H9 (cell line): ENCODE measurements at regions not wholly inside any gene's neighbourhood (a gene's known extent, or its start where the extent isn't known, plus 50 kb on each side); places are given as distances from the start of the nearest gene placed in this dataset.
"Not testable (repeated sequence)": the region's sequence is repeated elsewhere in the genome, so short reads cannot be mapped to it uniquely, and the experiment has no call there.

ENCODE experiments used
- DNase-seq: peaks from one replicate; pipeline ENCODE4 v3.0.0-alpha.2; 2017
- H2AFZ ChIP-seq: one replicate; pipeline ENCODE4 v1.6.1; 2013; ENCODE audit warnings: mild to moderate bottlenecking, low read length, control low read depth, moderate library complexity
- H2AK5ac ChIP-seq: 2 replicates; pipeline ENCODE4 v1.6.1; 2013; ENCODE audit warnings: low read length, control low read depth, mixed read lengths; ENCODE audit not compliant: insufficient read length
- H2BK120ac ChIP-seq: one replicate; pipeline ENCODE4 v1.6.1; 2013; ENCODE audit warnings: low read depth, mild to moderate bottlenecking, low read length, control low read depth, inconsistent platforms; ENCODE audit not compliant: poor library complexity, severe bottlenecking
- H2BK12ac ChIP-seq: 2 replicates; pipeline ENCODE4 v1.6.1; 2013; ENCODE audit warnings: low read length, control low read depth, mixed read lengths, low read depth; ENCODE audit not compliant: insufficient read length
- H2BK15ac ChIP-seq: 2 replicates; pipeline ENCODE4 v1.6.1; 2013; ENCODE audit warnings: low read depth, low read length, control low read depth
- H2BK20ac ChIP-seq: one replicate; pipeline ENCODE4 v1.6.1; 2013; ENCODE audit warnings: low read depth, mild to moderate bottlenecking, low read length, control low read depth, inconsistent platforms; ENCODE audit not compliant: poor library complexity, severe bottlenecking
- H2BK5ac ChIP-seq: 2 replicates; pipeline ENCODE4 v1.6.1; 2013; ENCODE audit warnings: low read length, control low read depth, mixed read lengths; ENCODE audit not compliant: insufficient read length
- H3K14ac ChIP-seq: 2 replicates; pipeline ENCODE4 v1.6.1; 2013; ENCODE audit warnings: low read length, control low read depth; ENCODE audit not compliant: insufficient read depth
- H3K18ac ChIP-seq: 2 replicates; pipeline ENCODE4 v1.6.1; 2013; ENCODE audit warnings: low read depth, mild to moderate bottlenecking, mixed read lengths, low read length, control low read depth; ENCODE audit not compliant: insufficient read length
- H3K23ac ChIP-seq: 2 replicates; pipeline ENCODE4 v1.6.1; 2013; ENCODE audit warnings: low read length, control low read depth, mixed read lengths, low read depth; ENCODE audit not compliant: insufficient read length
- H3K23me2 ChIP-seq: 2 replicates; pipeline ENCODE4 v1.6.1; 2013; ENCODE audit warnings: low read depth, mild to moderate bottlenecking, mixed read lengths, low read length, control low read depth; ENCODE audit not compliant: insufficient read length, poor library complexity, severe bottlenecking
- H3K27ac ChIP-seq: 2 replicates; pipeline ENCODE4 v1.5.1; 2013; ENCODE audit warnings: low read length, control low read depth, mixed read lengths, low read depth; ENCODE audit not compliant: insufficient read length
- H3K27me3 ChIP-seq: 2 replicates; pipeline ENCODE4 v1.6.1; 2013; ENCODE audit warnings: low read length, control low read depth, inconsistent platforms; ENCODE audit not compliant: insufficient read depth
- H3K4ac ChIP-seq: 2 replicates; pipeline ENCODE4 v1.6.1; 2013; ENCODE audit warnings: low read depth, mild to moderate bottlenecking, control low read depth, inconsistent platforms, low read length, moderate library complexity
- H3K4me1 ChIP-seq: 2 replicates; pipeline ENCODE4 v1.6.1; 2013; ENCODE audit warnings: low read length, control low read depth, inconsistent platforms; ENCODE audit not compliant: insufficient read depth
- H3K4me2 ChIP-seq: 2 replicates; pipeline ENCODE4 v1.6.1; 2013; ENCODE audit warnings: low read length, control low read depth, mixed read lengths; ENCODE audit not compliant: insufficient read length, insufficient read depth
- H3K56ac ChIP-seq: 2 replicates; pipeline ENCODE4 v1.6.1; 2013; ENCODE audit warnings: low read depth, mild to moderate bottlenecking, mixed read lengths, low read length, control low read depth; ENCODE audit not compliant: insufficient read length
- H3K79me1 ChIP-seq: 2 replicates; pipeline ENCODE4 v1.6.1; 2013; ENCODE audit warnings: low read depth, mild to moderate bottlenecking, moderate library complexity, low read length, control low read depth, inconsistent platforms; ENCODE audit not compliant: insufficient read depth, poor library complexity, severe bottlenecking
- H3K79me2 ChIP-seq: 2 replicates; pipeline ENCODE4 v1.6.1; 2013; ENCODE audit warnings: low read length, control low read depth, inconsistent platforms; ENCODE audit not compliant: insufficient read depth
- H3K9ac ChIP-seq: 2 replicates; pipeline ENCODE4 v1.6.1; 2013; ENCODE audit warnings: low read length, control low read depth, mixed read lengths; ENCODE audit not compliant: insufficient read length; ENCODE audit errors: extremely low read depth
- H3K9me3 ChIP-seq: one replicate; pipeline ENCODE4 v1.6.1; 2013; ENCODE audit warnings: low read depth, low read length, inconsistent platforms; ENCODE audit not compliant: control insufficient read depth
- H3T11ph ChIP-seq: one replicate; pipeline ENCODE4 v1.6.1; 2013; ENCODE audit warnings: mild to moderate bottlenecking, low read length, control low read depth, inconsistent platforms
- H4K20me1 ChIP-seq: one replicate; pipeline ENCODE4 v1.6.1; 2013; ENCODE audit not compliant: control insufficient read depth, insufficient read length, insufficient read depth
- H4K5ac ChIP-seq: 2 replicates; pipeline ENCODE4 v1.6.1; 2013; ENCODE audit warnings: low read depth, mild to moderate bottlenecking, mixed read lengths, low read length, control low read depth; ENCODE audit not compliant: insufficient read length
- H4K8ac ChIP-seq: replicated peaks from 2 replicates; pipeline ENCODE4 v1.6.1; 2013; ENCODE audit warnings: low read length, control low read depth, mixed read lengths, low read depth; ENCODE audit not compliant: insufficient read length
- H4K91ac ChIP-seq: 2 replicates; pipeline ENCODE4 v1.6.1; 2013; ENCODE audit warnings: low read depth, mild to moderate bottlenecking, moderate library complexity, mixed read lengths, low read length, control low read depth; ENCODE audit not compliant: insufficient read length
- H3K27ac Mint-ChIP-seq, 3 experiments: 2 replicates in 2 of 3; 3 replicates in 1 of 3; pipeline ENCODE4 v1.8.0; 2020 to 2021; ENCODE audit warnings: mixed read lengths in 3 of 3, mild to moderate bottlenecking in 1 of 3, moderate library complexity in 1 of 3
- H3K27me3 Mint-ChIP-seq: 2 replicates; pipeline ENCODE4 v1.8.0; 2021; ENCODE audit warnings: low read depth, mild to moderate bottlenecking, moderate library complexity, mixed read lengths
- H3K36me3 Mint-ChIP-seq, 3 experiments: 2 replicates in 2 of 3; 3 replicates in 1 of 3; pipeline ENCODE4 v1.8.0; 2020 to 2021; ENCODE audit warnings: low read depth in 3 of 3, mixed read lengths in 3 of 3; ENCODE audit not compliant: insufficient read depth in 1 of 3
- H3K4me1 Mint-ChIP-seq, 2 experiments: 2 replicates each; pipeline ENCODE4 v1.8.0; 2020; ENCODE audit warnings: mixed read lengths in 2 of 2
- H3K4me3 Mint-ChIP-seq, 2 experiments: 2 replicates in 1 of 2; 3 replicates in 1 of 2; pipeline ENCODE4 v1.8.0; 2020 to 2021; ENCODE audit warnings: mild to moderate bottlenecking in 2 of 2, mixed read lengths in 2 of 2, moderate library complexity in 1 of 2
- H3K9me3 Mint-ChIP-seq, 2 experiments: 2 replicates in 1 of 2; 3 replicates in 1 of 2; pipeline ENCODE4 v1.8.0; 2020; ENCODE audit warnings: mild to moderate bottlenecking in 2 of 2, mixed read lengths in 2 of 2, moderate library complexity in 1 of 2
- CTCF ChIP-seq: fragments of 200-600 bp; sonication (generic); conservative IDR thresholded peaks from 3 replicates; pipeline ENCODE4 v1.8.0; 2021; ENCODE audit warnings: antibody characterized with exemption, mild to moderate bottlenecking
- WGBS: extraction: QIAGEN DNeasy Blood & Tissue Kit; methylation state at CpG from one replicate; pipeline ENCODE4 v1.1.7; 2013; ENCODE audit warnings: missing lambda C conversion rate, low lambda C conversion rate, mixed read lengths; ENCODE audit not compliant: insufficient read length; ENCODE audit errors: extremely low coverage; 5-methylcytosine and 5-hydroxymethylcytosine counted together

GRCh38 chr5:74971947-74972460 is 80.4 kb downstream of the GCNT4 start:
- no peak overlapping the region for H3T11ph ChIP-seq
- H3K14ac ChIP-seq = no peak overlapping the region
- H2BK15ac ChIP-seq = no peak overlapping the region
- no peak overlapping the region for H4K8ac ChIP-seq
- H2BK20ac ChIP-seq = no peak overlapping the region
- H3K27me3 Mint-ChIP-seq = no peaks in the 10 kb centered on the region
- no peak overlapping the region for H3K9ac ChIP-seq
- H3K23me2 ChIP-seq = no peaks in the 10 kb centered on the region
- no peak overlapping the region for H3K23ac ChIP-seq
- TF ChIP-seq CTCF = no peak
- no peaks in the 10 kb centered on the region for H4K20me1 ChIP-seq
- H3K4me2 ChIP-seq = no peak overlapping the region
- no peaks in the 10 kb centered on the region for H3K79me2 ChIP-seq
- H4K5ac ChIP-seq = no peak overlapping the region
- DNase-seq = no peak
- no peak overlapping the region for H2AK5ac ChIP-seq
- no peak overlapping the region for H2AFZ ChIP-seq
- H2BK12ac ChIP-seq = no peak overlapping the region
- no peak overlapping the region for H3K27ac Mint-ChIP-seq
- WGBS = no CpG with 5 or more reads among the region's 3 CpGs
- H3K4me1 Mint-ChIP-seq = peaks cover 6% of the 10 kb centered on the region in 2 experiments
- H4K91ac ChIP-seq = no peak overlapping the region
- no peak overlapping the region for H3K56ac ChIP-seq
- H3K27ac ChIP-seq = no peak overlapping the region
- H3K18ac ChIP-seq = no peak overlapping the region
- H3K9me3 Mint-ChIP-seq = peaks cover 9 to 10% of the 10 kb centered on the region in 2 experiments; a peak in 4 of 5 replicates
- H3K4ac ChIP-seq = no peak overlapping the region
- no peak overlapping the region for H3K4me3 Mint-ChIP-seq
- H3K4me1 ChIP-seq = no peaks in the 10 kb centered on the region
- peaks cover 5 to 8% (median 6%) of the 10 kb centered on the region in 3 experiments; a peak in 5 of 7 replicates for H3K36me3 Mint-ChIP-seq
- no peaks in the 10 kb centered on the region for H3K79me1 ChIP-seq
- no peaks in the 10 kb centered on the region for H3K9me3 ChIP-seq
- H2BK5ac ChIP-seq = no peak overlapping the region
- H2BK120ac ChIP-seq = no peak overlapping the region
- no peaks in the 10 kb centered on the region for H3K27me3 ChIP-seq

DNA sequence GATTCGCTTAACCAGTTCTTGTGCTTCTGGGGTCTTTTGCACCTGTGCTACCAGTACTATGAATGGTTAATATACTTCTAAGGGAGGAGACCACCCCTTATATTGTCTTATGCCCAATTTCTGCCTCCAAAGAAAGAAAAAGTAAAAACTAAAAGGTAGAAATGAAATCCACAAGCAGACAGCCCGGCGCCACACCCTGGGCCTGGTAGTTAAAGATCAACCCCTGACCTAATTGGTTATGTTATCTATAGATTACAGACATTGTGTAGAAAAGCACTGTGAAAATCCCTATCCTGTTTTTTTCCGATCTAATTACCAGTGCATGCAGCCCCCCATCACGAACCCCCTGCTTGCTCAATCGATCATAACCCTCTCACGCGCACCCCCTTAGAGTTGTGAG is 81.5 kb downstream of the GCNT4 start:
- H3K79me2 ChIP-seq, H3K9me3 Mint-ChIP-seq, H3K4me1 ChIP-seq, H4K20me1 ChIP-seq, H3K79me1 ChIP-seq, H2AFZ ChIP-seq, H3K23ac ChIP-seq, DNase-seq, H3T11ph ChIP-seq, H2BK15ac ChIP-seq, H3K36me3 Mint-ChIP-seq, H3K9me3 ChIP-seq, H3K9ac ChIP-seq, H3K4me2 ChIP-seq, H3K56ac ChIP-seq, H3K27me3 ChIP-seq, H3K27ac Mint-ChIP-seq, H3K27me3 Mint-ChIP-seq, H2BK20ac ChIP-seq, H4K5ac ChIP-seq, H2BK5ac ChIP-seq, H3K18ac ChIP-seq, H2AK5ac ChIP-seq, H2BK12ac ChIP-seq, H3K27ac ChIP-seq, H4K8ac ChIP-seq, H2BK120ac ChIP-seq, H3K23me2 ChIP-seq, H3K4me3 Mint-ChIP-seq, H3K4ac ChIP-seq, H3K14ac ChIP-seq, H3K4me1 Mint-ChIP-seq, H4K91ac ChIP-seq: not testable (repeated sequence)
- WGBS = no CpG with 5 or more reads among the region's 8 CpGs
